IMR-90 (cell line): ENCODE measurements at regions not wholly inside any gene's neighbourhood (a gene's known extent, or its start where the extent isn't known, plus 50 kb on each side); places are given as distances from the start of the nearest gene placed in this dataset.

Experiments
- BHLHE40 ChIP-seq: fragments of 150-350 bp; IDR thresholded peaks from 2 replicates; pipeline ENCODE4 v1.6.1; 2016; ENCODE audit warnings: mild to moderate bottlenecking, low read depth, low read length
- CEBPB ChIP-seq: IDR thresholded peaks from 2 replicates; pipeline ENCODE4 v1.6.1; 2012; ENCODE audit warnings: low read depth, low read length, improper control_type of control experiment
- CHD1 ChIP-seq: IDR thresholded peaks from 2 replicates; pipeline ENCODE4 v1.6.1; 2012; ENCODE audit warnings: low read depth, low read length, improper control_type of control experiment
- MAFK ChIP-seq: IDR thresholded peaks from 2 replicates; pipeline ENCODE4 v1.6.1; 2012; ENCODE audit warnings: low read depth, low read length, improper control_type of control experiment
- MAZ ChIP-seq: IDR thresholded peaks from 2 replicates; pipeline ENCODE4 v1.6.1; 2012; ENCODE audit warnings: low read depth, mild to moderate bottlenecking, low read length, improper control_type of control experiment, moderate library complexity, borderline replicate concordance
- MXI1 ChIP-seq: IDR thresholded peaks from 2 replicates; pipeline ENCODE4 v1.6.1; 2012; ENCODE audit warnings: low read depth, mild to moderate bottlenecking, low read length, moderate library complexity, borderline replicate concordance
- POLR2A ChIP-seq: IDR thresholded peaks from 2 replicates; pipeline ENCODE4 v1.6.1; 2012; ENCODE audit warnings: mild to moderate bottlenecking, low read depth, low read length
- RAD21 ChIP-seq: IDR thresholded peaks from 2 replicates; pipeline ENCODE4 v1.6.1; 2012; ENCODE audit warnings: low read length, improper control_type of control experiment
- RCOR1 ChIP-seq: IDR thresholded peaks from 2 replicates; pipeline ENCODE4 v1.6.1; 2012; ENCODE audit warnings: mild to moderate bottlenecking, low read length, improper control_type of control experiment; ENCODE audit not compliant: insufficient replicate concordance
- RFX5 ChIP-seq: IDR thresholded peaks from 2 replicates; pipeline ENCODE4 v1.8.0; 2012; ENCODE audit warnings: low read depth, mild to moderate bottlenecking, low read length, moderate library complexity
- SMC3 ChIP-seq: fragments of 150-350 bp; IDR thresholded peaks from 2 replicates; pipeline ENCODE4 v1.6.1; 2016; ENCODE audit warnings: low read depth, mild to moderate bottlenecking, antibody characterized with exemption, low read length, moderate library complexity
- TF ChIP-seq, protein P1 (sequence below): conservative IDR thresholded peaks from 2 replicates; pipeline ENCODE4 v1.5.1; 2012; ENCODE audit warnings: mild to moderate bottlenecking, low read depth, low read length, improper control_type of control experiment
- TF ChIP-seq, protein P2 (sequence below): fragments of 150-350 bp; IDR thresholded peaks from 2 replicates; pipeline ENCODE4 v1.6.1; 2016; ENCODE audit warnings: low read depth, mild to moderate bottlenecking, low read length, moderate library complexity, borderline replicate concordance
- TF ChIP-seq, protein P3 (sequence below): fragments of 150-350 bp; IDR thresholded peaks from 2 replicates; pipeline ENCODE4 v1.6.1; 2017; ENCODE audit warnings: mild to moderate bottlenecking, antibody characterized with exemption, low read length, low read depth

DNA sequence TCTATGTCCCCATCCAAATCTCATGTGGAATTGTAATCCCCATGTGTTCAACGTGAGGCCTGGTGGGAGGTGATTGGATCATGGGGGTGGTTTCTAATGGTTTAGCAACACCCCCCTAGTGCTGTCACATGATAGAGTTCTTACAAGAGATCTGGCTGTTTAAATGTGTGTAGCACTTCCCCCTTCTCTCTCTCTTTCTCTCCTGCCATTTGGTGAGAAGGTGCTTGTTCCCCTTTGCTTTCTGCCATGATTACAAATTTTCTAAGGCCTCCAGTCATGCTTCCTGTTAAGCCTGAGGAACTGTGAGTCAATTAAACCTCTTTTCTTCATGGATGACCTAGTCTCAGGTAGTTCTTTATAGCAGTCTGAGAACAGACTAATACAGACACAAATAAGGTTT, 165.4 kb downstream of the OGFRL1 start:
- TF ChIP-seq, protein P1, sequence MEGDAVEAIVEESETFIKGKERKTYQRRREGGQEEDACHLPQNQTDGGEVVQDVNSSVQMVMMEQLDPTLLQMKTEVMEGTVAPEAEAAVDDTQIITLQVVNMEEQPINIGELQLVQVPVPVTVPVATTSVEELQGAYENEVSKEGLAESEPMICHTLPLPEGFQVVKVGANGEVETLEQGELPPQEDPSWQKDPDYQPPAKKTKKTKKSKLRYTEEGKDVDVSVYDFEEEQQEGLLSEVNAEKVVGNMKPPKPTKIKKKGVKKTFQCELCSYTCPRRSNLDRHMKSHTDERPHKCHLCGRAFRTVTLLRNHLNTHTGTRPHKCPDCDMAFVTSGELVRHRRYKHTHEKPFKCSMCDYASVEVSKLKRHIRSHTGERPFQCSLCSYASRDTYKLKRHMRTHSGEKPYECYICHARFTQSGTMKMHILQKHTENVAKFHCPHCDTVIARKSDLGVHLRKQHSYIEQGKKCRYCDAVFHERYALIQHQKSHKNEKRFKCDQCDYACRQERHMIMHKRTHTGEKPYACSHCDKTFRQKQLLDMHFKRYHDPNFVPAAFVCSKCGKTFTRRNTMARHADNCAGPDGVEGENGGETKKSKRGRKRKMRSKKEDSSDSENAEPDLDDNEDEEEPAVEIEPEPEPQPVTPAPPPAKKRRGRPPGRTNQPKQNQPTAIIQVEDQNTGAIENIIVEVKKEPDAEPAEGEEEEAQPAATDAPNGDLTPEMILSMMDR = no peak
- TF ChIP-seq RFX5 (no peak), POLR2A (no peak), MXI1 (no peak), MAFK (no peak), RAD21 (no peak), SMC3 (no peak), CHD1 (no peak), CEBPB (no peak), MAZ (no peak), BHLHE40 (no peak), RCOR1 (no peak)
- TF ChIP-seq, protein P2, sequence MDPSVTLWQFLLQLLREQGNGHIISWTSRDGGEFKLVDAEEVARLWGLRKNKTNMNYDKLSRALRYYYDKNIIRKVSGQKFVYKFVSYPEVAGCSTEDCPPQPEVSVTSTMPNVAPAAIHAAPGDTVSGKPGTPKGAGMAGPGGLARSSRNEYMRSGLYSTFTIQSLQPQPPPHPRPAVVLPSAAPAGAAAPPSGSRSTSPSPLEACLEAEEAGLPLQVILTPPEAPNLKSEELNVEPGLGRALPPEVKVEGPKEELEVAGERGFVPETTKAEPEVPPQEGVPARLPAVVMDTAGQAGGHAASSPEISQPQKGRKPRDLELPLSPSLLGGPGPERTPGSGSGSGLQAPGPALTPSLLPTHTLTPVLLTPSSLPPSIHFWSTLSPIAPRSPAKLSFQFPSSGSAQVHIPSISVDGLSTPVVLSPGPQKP = no peak
- TF ChIP-seq, protein P3, sequence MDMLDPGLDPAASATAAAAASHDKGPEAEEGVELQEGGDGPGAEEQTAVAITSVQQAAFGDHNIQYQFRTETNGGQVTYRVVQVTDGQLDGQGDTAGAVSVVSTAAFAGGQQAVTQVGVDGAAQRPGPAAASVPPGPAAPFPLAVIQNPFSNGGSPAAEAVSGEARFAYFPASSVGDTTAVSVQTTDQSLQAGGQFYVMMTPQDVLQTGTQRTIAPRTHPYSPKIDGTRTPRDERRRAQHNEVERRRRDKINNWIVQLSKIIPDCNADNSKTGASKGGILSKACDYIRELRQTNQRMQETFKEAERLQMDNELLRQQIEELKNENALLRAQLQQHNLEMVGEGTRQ = no peak
